ENCODE measurements at regions not wholly inside any gene's neighbourhood (a gene's known extent, or its start where the extent isn't known, plus 50 kb on each side); places are given as distances from the start of the nearest gene placed in this dataset.

DNA sequence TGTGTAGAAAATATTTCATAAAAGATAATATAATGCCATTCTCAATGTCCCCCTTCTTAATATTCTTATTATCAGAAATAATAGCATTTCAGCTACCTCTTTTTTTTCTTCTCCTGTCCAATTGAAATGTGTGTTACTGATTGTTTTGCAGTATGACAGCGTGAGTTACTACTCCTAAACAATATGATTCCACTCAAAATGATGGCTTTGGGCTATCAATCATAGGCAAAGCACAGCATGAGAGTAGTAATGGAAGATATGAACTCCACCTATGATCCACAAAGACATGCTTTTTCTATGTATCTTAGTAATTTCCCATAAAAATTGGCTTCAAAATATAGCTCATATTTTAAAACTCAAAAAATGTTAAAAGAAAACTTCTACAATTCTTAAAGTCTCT, 867.3 kb upstream of the NUDT12 start:
- TF ChIP-seq CTCF (conservative IDR thresholded peaks at IDR 0.05): no peak
- H3K27ac ChIP-seq: no peak overlapping the region

DNA sequence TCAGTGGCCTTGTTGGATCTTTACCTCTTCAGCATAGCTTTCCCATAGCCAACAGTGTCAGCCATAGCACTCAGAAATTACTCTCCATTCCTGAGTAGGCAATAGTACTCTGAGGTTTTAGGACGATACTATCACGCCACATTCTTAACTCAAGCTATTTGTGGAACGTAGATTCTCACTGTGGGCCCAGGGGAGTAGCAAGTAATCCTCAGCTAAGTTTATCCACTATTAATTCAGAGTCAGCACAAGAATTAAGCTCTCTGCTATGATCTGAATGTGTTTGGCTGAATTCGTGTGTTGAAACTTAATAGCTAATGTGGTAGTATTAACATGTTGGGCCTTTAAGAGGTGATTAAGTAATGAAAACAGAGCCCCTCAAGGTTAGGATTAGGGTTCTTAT, 858.8 kb upstream of the NUDT12 start:
- H3K27ac ChIP-seq: no peak overlapping the region

GRCh38 chr5:104418056-104418455, 855.5 kb upstream of the NUDT12 start:
- no peak for TF ChIP-seq CTCF (conservative IDR thresholded peaks at IDR 0.05)
- no peak overlapping the region for H3K27ac ChIP-seq

More for the DNA sequence above, 858.8 kb upstream of the NUDT12 start:
- no peak for TF ChIP-seq CTCF (conservative IDR thresholded peaks at IDR 0.05)

DNA sequence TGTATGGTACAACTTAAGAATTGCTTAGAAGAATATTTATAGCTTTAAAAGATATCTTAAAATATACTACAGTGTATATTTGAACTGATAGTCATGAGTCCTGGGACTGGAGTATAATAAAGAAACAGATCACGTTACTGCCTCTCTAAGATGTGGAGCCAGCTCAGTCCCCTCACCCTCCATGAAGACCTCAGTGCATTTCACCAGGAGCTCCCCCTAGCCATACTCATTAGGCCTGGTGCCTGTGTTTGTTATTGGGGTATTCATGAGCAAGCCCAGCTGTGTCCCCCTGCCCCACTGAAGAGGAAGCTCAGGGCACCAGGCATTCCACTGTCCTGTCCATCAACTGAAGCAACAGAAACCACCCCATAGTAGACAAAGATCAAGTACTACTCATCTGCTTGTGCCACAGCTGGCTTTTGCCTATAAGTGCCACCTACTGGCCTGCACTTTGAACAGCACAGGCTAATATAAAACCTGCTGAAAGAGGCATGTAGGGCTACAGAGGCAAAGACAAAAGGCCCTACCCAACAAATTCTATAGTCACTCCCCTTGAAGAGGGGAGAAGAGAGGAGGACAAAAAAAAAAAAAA, 850.2 kb upstream of the NUDT12 start:
- no peak overlapping the region for H3K27ac ChIP-seq
- TF ChIP-seq CTCF (conservative IDR thresholded peaks at IDR 0.05): peak; percentile 81

GRCh38 chr5:104400941-104401340, 838.4 kb upstream of the NUDT12 start:
- no peak for TF ChIP-seq CTCF (conservative IDR thresholded peaks at IDR 0.05)
- H3K27ac ChIP-seq: no peak overlapping the region

DNA sequence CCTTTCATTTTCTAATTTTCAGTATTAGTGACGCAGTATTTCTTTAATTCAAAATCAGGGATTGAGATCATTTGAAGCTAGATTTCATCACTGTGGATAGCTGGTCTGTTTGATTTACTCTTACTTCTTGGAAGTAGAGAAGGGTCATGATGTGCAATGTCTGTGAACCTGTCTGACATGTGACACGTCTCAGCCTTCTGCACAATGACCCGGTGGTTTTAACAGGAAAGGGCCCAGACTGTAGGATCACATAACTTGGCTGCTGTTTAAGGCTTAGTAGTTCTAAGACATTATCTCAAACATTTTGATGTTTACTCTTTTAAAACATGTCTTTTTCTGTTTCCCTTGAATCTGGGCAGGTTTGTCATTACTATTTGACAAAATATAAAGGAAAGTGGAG, 823.3 kb upstream of the NUDT12 start:
- TF ChIP-seq CTCF (conservative IDR thresholded peaks at IDR 0.05): no peak
- no peak overlapping the region for H3K27ac ChIP-seq

DNA sequence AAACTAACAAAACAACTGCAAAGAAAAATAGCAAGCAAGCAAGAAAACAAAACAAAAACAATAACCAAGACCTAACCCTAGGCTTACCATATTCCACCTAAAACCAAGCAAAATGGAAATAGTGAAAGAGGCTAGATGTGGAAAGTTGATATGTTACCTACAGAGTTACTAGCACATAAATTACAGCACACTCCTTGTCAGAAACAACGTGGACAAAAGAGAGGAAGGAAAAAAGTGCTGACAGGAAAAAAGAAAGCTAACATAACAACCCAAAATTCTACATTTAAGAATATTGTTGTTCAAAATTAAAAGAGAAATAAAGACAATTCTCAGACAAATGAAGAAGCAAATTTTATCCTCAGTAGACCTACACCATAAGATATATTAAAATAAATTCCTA, 812.8 kb upstream of the NUDT12 start:
- H3K27ac ChIP-seq: no peak overlapping the region
- TF ChIP-seq CTCF (conservative IDR thresholded peaks at IDR 0.05): no peak

Measured in VCaP (cell line).